Thyroid gland (tissue), 4 donors: ENCODE measurements at regions not wholly inside any gene's neighbourhood (a gene's known extent, or its start where the extent isn't known, plus 50 kb on each side); places are given as distances from the start of the nearest gene placed in this dataset.

Experiments
- DNase-seq, 2 donors: peaks; one replicate each; pipeline ENCODE4 v3.0.0-alpha.2; 2019
- H3K27ac ChIP-seq, 3 donors: fragments of 200-600 bp; sonication (generic); 1 replicate in 2 of 3; 2 replicates in 1 of 3; pipeline ENCODE4 v1.5.1; 2016 to 2019; ENCODE audit warnings: mild to moderate bottlenecking in 1 of 3, moderate library complexity in 1 of 3
- H3K27me3 ChIP-seq: fragments of 200-600 bp; sonication (generic); one replicate; pipeline ENCODE4 v1.5.1; 2019
- H3K36me3 ChIP-seq, 2 donors: fragments of 200-600 bp; sonication (generic); one replicate each; pipeline ENCODE4 v1.5.1; 2016 to 2019
- H3K4me1 ChIP-seq, 2 donors: fragments of 200-600 bp; sonication (generic); one replicate each; pipeline ENCODE4 v1.5.1; 2017 to 2019
- H3K4me3 ChIP-seq, 3 donors: fragments of 200-600 bp; sonication (generic); replicated peaks in 1 of 3; 1 replicate in 2 of 3; 2 replicates in 1 of 3; pipeline ENCODE4 v1.5.1; 2016; ENCODE audit warnings: mild to moderate bottlenecking in 1 of 3
- H3K9me3 ChIP-seq: fragments of 200-600 bp; sonication (generic); one replicate; pipeline ENCODE4 v1.5.1; 2017
- CTCF ChIP-seq, 6 experiments: fragments of 200-600 bp in 3 of 6; fragments of 450-650 bp in 3 of 6; sonication (generic) in 3 of 6; IDR thresholded peaks; one replicate each; pipeline ENCODE4 v1.5.1; 2016 to 2019; ENCODE audit warnings: antibody characterized with exemption in 6 of 6, mild to moderate bottlenecking in 2 of 6, inconsistent platforms in 1 of 6, moderate library complexity in 1 of 6
- POLR2A ChIP-seq, 2 donors: fragments of 450-650 bp; IDR thresholded peaks; one replicate each; pipeline ENCODE4 v1.6.1; 2017; ENCODE audit warnings: antibody characterized with exemption in 2 of 2, mild to moderate bottlenecking in 2 of 2, moderate library complexity in 1 of 2
- WGBS, 2 donors: methylation state at CpG; one replicate each; pipeline ENCODE4 v1.1.5; 2017; 5-methylcytosine and 5-hydroxymethylcytosine counted together
- intact Hi-C: fragments of 100-400 bp; cut with DNase I; formaldehyde crosslinking; loops from one replicate; pipeline ENCODE4 v1.15.1; 2023

GRCh38 chr4:28744066-28744465 is 1883.4 kb downstream of the STIM2 start:
- intact Hi-C loops, result no loop called here
- Histone ChIP-seq H3K27ac (no peak overlapping the region), H3K9me3 (no peaks in the 10 kb centered on the region), H3K36me3 (no peaks in the 10 kb centered on the region), H3K27me3 (no peaks in the 10 kb centered on the region), H3K4me3 (no peak overlapping the region), H3K4me1 (no peaks in the 10 kb centered on the region)
- TF ChIP-seq POLR2A (IDR thresholded peaks at IDR 0.05), result no peak
- no peak for DNase-seq
- WGBS, 2 donors, result 74 to 77% methylated on average over 4 of the region's 4 CpGs

GRCh38 chr4:28754376-28754775 is 1893.7 kb downstream of the STIM2 start:
- Histone ChIP-seq H3K4me1 (no peaks in the 10 kb centered on the region), H3K36me3 (no peaks in the 10 kb centered on the region), H3K9me3 (no peaks in the 10 kb centered on the region), H3K27me3 (no peaks in the 10 kb centered on the region), H3K27ac (no peak overlapping the region), H3K4me3 (no peak overlapping the region)
- no peak for DNase-seq
- WGBS, 2 donors, result 52% methylated on average over 3 of the region's 3 CpGs
- intact Hi-C loops, result no loop called here
- no peak for TF ChIP-seq CTCF (IDR thresholded peaks at IDR 0.05)
- no peak for TF ChIP-seq POLR2A (IDR thresholded peaks at IDR 0.05)

DNA sequence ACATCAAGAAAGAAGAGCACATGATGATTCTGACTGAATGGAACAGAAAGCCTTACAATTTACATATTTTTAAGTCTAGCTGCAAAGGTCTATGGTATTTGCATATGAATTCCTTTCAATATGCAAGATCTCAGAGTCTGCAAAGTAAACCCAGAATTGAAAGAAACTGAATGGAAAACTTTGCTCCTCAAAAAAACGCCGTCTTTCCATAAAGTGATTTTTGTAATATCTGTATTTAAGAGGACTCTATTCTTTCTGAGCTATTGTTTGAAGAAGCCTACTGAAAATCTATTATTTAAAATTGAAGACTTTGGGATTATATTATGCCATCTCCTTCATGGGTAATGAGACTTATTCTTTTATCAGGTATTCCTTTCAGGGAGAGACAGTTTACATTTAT is 1894.4 kb downstream of the STIM2 start:
- Histone ChIP-seq H3K36me3 (no peaks in the 10 kb centered on the region), H3K4me3 (no peak overlapping the region), H3K4me1 (no peaks in the 10 kb centered on the region), H3K27ac (no peak overlapping the region), H3K9me3 (no peaks in the 10 kb centered on the region), H3K27me3 (no peaks in the 10 kb centered on the region)
- 67 to 69% methylated on average over 2 of the region's 2 CpGs for WGBS, 2 donors
- TF ChIP-seq CTCF (IDR thresholded peaks at IDR 0.05), result no peak
- no peak for TF ChIP-seq POLR2A (IDR thresholded peaks at IDR 0.05)
- no peak for DNase-seq
- intact Hi-C loops, result no loop called here

DNA sequence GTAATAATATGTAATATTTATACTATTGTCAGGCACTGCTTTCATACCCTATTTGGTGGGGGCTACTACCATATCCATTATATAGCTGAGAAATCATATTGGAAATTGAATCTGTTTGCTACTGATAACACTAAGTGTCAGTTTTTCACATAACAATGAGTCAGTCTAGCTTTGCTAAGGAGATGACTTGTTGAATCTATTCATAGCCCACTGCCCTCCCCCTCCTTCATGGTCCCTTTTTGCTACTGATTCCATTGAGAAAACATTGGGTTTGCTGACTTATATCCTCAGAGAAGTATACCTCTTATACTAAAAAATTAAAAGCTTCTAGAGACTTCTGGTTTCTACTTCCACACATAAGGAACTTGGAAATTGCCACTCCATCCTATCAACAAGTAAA is 1898.4 kb downstream of the STIM2 start:
- intact Hi-C loops, result no loop called here
- no peaks in the 10 kb centered on the region for H3K36me3 ChIP-seq
- TF ChIP-seq POLR2A (IDR thresholded peaks at IDR 0.05) (no peak), CTCF (IDR thresholded peaks at IDR 0.05) (no peak)
- DNase-seq, result no peak
- no peak overlapping the region for H3K27ac ChIP-seq
- no peak overlapping the region for H3K4me3 ChIP-seq
- H3K9me3 ChIP-seq, result no peaks in the 10 kb centered on the region
- H3K27me3 ChIP-seq, result no peaks in the 10 kb centered on the region
- no peaks in the 10 kb centered on the region for H3K4me1 ChIP-seq

DNA sequence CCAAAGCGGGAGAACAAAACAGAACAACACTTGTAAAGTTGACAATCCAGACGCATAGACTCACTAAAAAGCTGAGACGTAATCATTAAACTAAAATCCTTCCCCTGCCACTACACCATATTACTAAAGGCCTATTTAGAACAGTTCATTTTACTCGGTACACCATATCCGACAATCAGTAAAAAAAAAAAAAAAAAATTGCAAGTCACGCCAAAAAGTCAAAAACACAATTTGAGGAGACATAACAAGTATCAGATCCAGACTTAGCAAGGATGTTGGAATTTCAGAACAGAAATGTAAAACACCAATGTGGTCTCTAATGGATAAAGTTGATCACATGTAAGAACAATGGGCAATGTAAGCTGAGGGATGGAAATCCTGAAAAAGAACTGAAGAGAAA is 1899.4 kb downstream of the STIM2 start:
- Histone ChIP-seq H3K4me1 (no peaks in the 10 kb centered on the region), H3K4me3 (no peak overlapping the region), H3K9me3 (no peaks in the 10 kb centered on the region), H3K27me3 (no peaks in the 10 kb centered on the region), H3K27ac (no peak overlapping the region), H3K36me3 (no peaks in the 10 kb centered on the region)
- TF ChIP-seq CTCF (IDR thresholded peaks at IDR 0.05) (no peak), POLR2A (IDR thresholded peaks at IDR 0.05) (no peak)
- intact Hi-C loops, result no loop called here
- no peak for DNase-seq
- WGBS, 2 donors, result 89 to 91% methylated on average over 6 of the region's 6 CpGs

GRCh38 chr4:28772066-28772465 is 1911.4 kb downstream of the STIM2 start:
- Histone ChIP-seq H3K36me3 (no peaks in the 10 kb centered on the region), H3K4me1 (no peaks in the 10 kb centered on the region), H3K9me3 (no peaks in the 10 kb centered on the region), H3K4me3 (no peak overlapping the region), H3K27me3 (no peaks in the 10 kb centered on the region), H3K27ac (no peak overlapping the region)
- 77 to 85% methylated on average over 1 of the region's 1 CpG for WGBS, 2 donors
- DNase-seq, result no peak
- TF ChIP-seq POLR2A (IDR thresholded peaks at IDR 0.05) (no peak), CTCF (IDR thresholded peaks at IDR 0.05) (no peak)
- intact Hi-C loops, result no loop called here
